ENCODE measurements at regions not wholly inside any gene's neighbourhood (a gene's known extent, or its start where the extent isn't known, plus 50 kb on each side); places are given as distances from the start of the nearest gene placed in this dataset.

- no peak for TF ChIP-seq CTCF (IDR thresholded peaks at IDR 0.05; ENCODE audit: low read depth, low read length)
- H3K4me3 ChIP-seq (replicated peaks in 1 of 2; ENCODE audit: low read depth in 2 of 2, low read length in 2 of 2), result no peak overlapping the region
- DNase-seq (ENCODE audit: low read depth in 2 of 2), result no peak
Observed at GRCh38 chr5:143619040-143619439, 192.9 kb upstream of the HMHB1 start.

GRCh38 chr5:143618141-143618540 is 193.8 kb upstream of the HMHB1 start:
- no peak overlapping the region for H3K4me3 ChIP-seq (replicated peaks in 1 of 2; ENCODE audit: low read depth in 2 of 2, low read length in 2 of 2)
- DNase-seq (ENCODE audit: low read depth in 2 of 2), result no peak
- TF ChIP-seq CTCF (IDR thresholded peaks at IDR 0.05; ENCODE audit: low read depth, low read length), result no peak

- TF ChIP-seq CTCF (IDR thresholded peaks at IDR 0.05; ENCODE audit: low read depth, low read length), result no peak
- no peak overlapping the region for H3K4me3 ChIP-seq (replicated peaks in 1 of 2; ENCODE audit: low read depth in 2 of 2, low read length in 2 of 2)
- DNase-seq (ENCODE audit: low read depth in 2 of 2), result no peak
Observed at GRCh38 chr5:143614831-143615230, 197.1 kb upstream of the HMHB1 start.

- no peak for DNase-seq (ENCODE audit: low read depth in 2 of 2)
- no peak for TF ChIP-seq CTCF (IDR thresholded peaks at IDR 0.05; ENCODE audit: low read depth, low read length)
- no peak overlapping the region for H3K4me3 ChIP-seq (replicated peaks in 1 of 2; ENCODE audit: low read depth in 2 of 2, low read length in 2 of 2)
Observed at GRCh38 chr5:143613329-143613728, 198.6 kb upstream of the HMHB1 start.

- no peak for TF ChIP-seq CTCF (IDR thresholded peaks at IDR 0.05; ENCODE audit: low read depth, low read length)
- no peak overlapping the region for H3K4me3 ChIP-seq (replicated peaks in 1 of 2; ENCODE audit: low read depth in 2 of 2, low read length in 2 of 2)
Observed at GRCh38 chr5:143610946-143611345, 201.0 kb upstream of the HMHB1 start.

GRCh38 chr5:143606043-143606752 is 202.7 kb upstream of the NR3C1 start:
- no peak for TF ChIP-seq CTCF (IDR thresholded peaks at IDR 0.05; ENCODE audit: low read depth, low read length)
- no peak for DNase-seq (ENCODE audit: low read depth in 2 of 2)
- H3K4me3 ChIP-seq (replicated peaks in 1 of 2; ENCODE audit: low read depth in 2 of 2, low read length in 2 of 2), result no peak overlapping the region

More at GRCh38 chr5:143610946-143611345, 201.0 kb upstream of the HMHB1 start:
- no peak for DNase-seq (ENCODE audit: low read depth in 2 of 2)

Data from cardiac fibroblast (primary cell).